SJCRH30 (cell line): ENCODE measurements at regions not wholly inside any gene's neighbourhood (a gene's known extent, or its start where the extent isn't known, plus 50 kb on each side); places are given as distances from the start of the nearest gene placed in this dataset.

Experiments used
- DNase-seq, 2 experiments: peaks; one replicate each; pipeline ENCODE4 v3.0.0-alpha.2; 2015 to 2020
- H3K27ac ChIP-seq: fragments of 250-450 bp; sonication (Bioruptor Pico); 2 replicates; pipeline ENCODE4 v1.5.1; 2020; ENCODE audit warnings: mild to moderate bottlenecking, moderate library complexity
- H3K27me3 ChIP-seq: fragments of 250-450 bp; sonication (Bioruptor Pico); 2 replicates; pipeline ENCODE4 v1.5.1; 2020; ENCODE audit warnings: mild to moderate bottlenecking, moderate library complexity
- H3K36me3 ChIP-seq: fragments of 250-450 bp; sonication (Bioruptor Pico); 2 replicates; pipeline ENCODE4 v1.5.1; 2020; ENCODE audit warnings: mild to moderate bottlenecking, moderate library complexity
- H3K4me1 ChIP-seq: fragments of 250-450 bp; sonication (Bioruptor Pico); 2 replicates; pipeline ENCODE4 v1.5.1; 2020; ENCODE audit warnings: mild to moderate bottlenecking, moderate library complexity
- H3K4me3 ChIP-seq: fragments of 250-450 bp; sonication (Bioruptor Pico); 2 replicates; pipeline ENCODE4 v1.5.1; 2020; ENCODE audit warnings: mild to moderate bottlenecking, moderate library complexity
- H3K9me3 ChIP-seq: fragments of 250-450 bp; sonication (Bioruptor Pico); replicated peaks from 2 replicates; pipeline ENCODE4 v1.5.1; 2020; ENCODE audit warnings: mild to moderate bottlenecking, moderate library complexity

GRCh38 chr18:69239849-69240674 is 160.6 kb upstream of the DOK6 start:
- Histone ChIP-seq H3K9me3 (no peaks in the 10 kb centered on the region), H3K27ac (no peak overlapping the region), H3K4me1 (no peaks in the 10 kb centered on the region), H3K36me3 (no peaks in the 10 kb centered on the region), H3K27me3 (no peaks in the 10 kb centered on the region), H3K4me3 (no peak overlapping the region)
- no peak for DNase-seq

GRCh38 chr18:69246027-69246426 is 154.7 kb upstream of the DOK6 start:
- no peaks in the 10 kb centered on the region for H3K4me1 ChIP-seq
- no peaks in the 10 kb centered on the region for H3K27me3 ChIP-seq
- peak in 1 of 2 experiments; percentile 3 for DNase-seq
- no peak overlapping the region for H3K27ac ChIP-seq
- no peaks in the 10 kb centered on the region for H3K9me3 ChIP-seq
- H3K4me3 ChIP-seq = no peak overlapping the region
- no peaks in the 10 kb centered on the region for H3K36me3 ChIP-seq

GRCh38 chr18:69250305-69251151 is 150.2 kb upstream of the DOK6 start:
- no peak for DNase-seq
- no peaks in the 10 kb centered on the region for H3K9me3 ChIP-seq
- H3K27me3 ChIP-seq = no peaks in the 10 kb centered on the region
- H3K4me3 ChIP-seq = no peak overlapping the region
- H3K36me3 ChIP-seq = no peaks in the 10 kb centered on the region
- no peak overlapping the region for H3K27ac ChIP-seq
- H3K4me1 ChIP-seq = no peaks in the 10 kb centered on the region

GRCh38 chr18:69257861-69258458 is 142.7 kb upstream of the DOK6 start:
- H3K4me3 ChIP-seq = no peak overlapping the region
- no peaks in the 10 kb centered on the region for H3K27me3 ChIP-seq
- no peak for DNase-seq
- H3K9me3 ChIP-seq = no peaks in the 10 kb centered on the region
- H3K4me1 ChIP-seq = no peaks in the 10 kb centered on the region
- H3K36me3 ChIP-seq = no peaks in the 10 kb centered on the region
- no peak overlapping the region for H3K27ac ChIP-seq

- H3K27me3 ChIP-seq = no peaks in the 10 kb centered on the region
- no peak overlapping the region for H3K4me3 ChIP-seq
- H3K4me1 ChIP-seq = no peaks in the 10 kb centered on the region
- no peak for DNase-seq
- no peaks in the 10 kb centered on the region for H3K9me3 ChIP-seq
- no peaks in the 10 kb centered on the region for H3K36me3 ChIP-seq
- no peak overlapping the region for H3K27ac ChIP-seq
These were observed 141.4 kb upstream of the DOK6 start for GRCh38 chr18:69259282-69259681.

GRCh38 chr18:69261406-69261805 is 139.3 kb upstream of the DOK6 start:
- H3K4me1 ChIP-seq = no peaks in the 10 kb centered on the region
- no peak overlapping the region for H3K4me3 ChIP-seq
- no peak overlapping the region for H3K27ac ChIP-seq
- no peak for DNase-seq
- no peaks in the 10 kb centered on the region for H3K27me3 ChIP-seq
- no peaks in the 10 kb centered on the region for H3K36me3 ChIP-seq
- H3K9me3 ChIP-seq = no peaks in the 10 kb centered on the region

- no peak overlapping the region for H3K27ac ChIP-seq
- H3K9me3 ChIP-seq = no peaks in the 10 kb centered on the region
- no peaks in the 10 kb centered on the region for H3K27me3 ChIP-seq
- H3K36me3 ChIP-seq = no peaks in the 10 kb centered on the region
- no peak overlapping the region for H3K4me3 ChIP-seq
- DNase-seq = no peak
- no peaks in the 10 kb centered on the region for H3K4me1 ChIP-seq
These were observed 135.0 kb upstream of the DOK6 start for GRCh38 chr18:69265656-69266055.

GRCh38 chr18:69267895-69268294 is 132.8 kb upstream of the DOK6 start:
- Histone ChIP-seq H3K4me1 (no peaks in the 10 kb centered on the region), H3K27me3 (no peaks in the 10 kb centered on the region), H3K9me3 (no peaks in the 10 kb centered on the region), H3K36me3 (no peaks in the 10 kb centered on the region), H3K27ac (no peak overlapping the region), H3K4me3 (no peak overlapping the region)
- no peak for DNase-seq

- no peak for DNase-seq
- Histone ChIP-seq H3K36me3 (no peaks in the 10 kb centered on the region), H3K4me3 (no peak overlapping the region), H3K9me3 (no peaks in the 10 kb centered on the region), H3K4me1 (no peaks in the 10 kb centered on the region), H3K27me3 (no peaks in the 10 kb centered on the region), H3K27ac (no peak overlapping the region)
These were observed 118.3 kb upstream of the DOK6 start for GRCh38 chr18:69282371-69282770.

- no peak for DNase-seq
- H3K27ac ChIP-seq = no peak overlapping the region
- H3K4me3 ChIP-seq = no peak overlapping the region
- H3K27me3 ChIP-seq = no peaks in the 10 kb centered on the region
- H3K36me3 ChIP-seq = no peaks in the 10 kb centered on the region
- no peaks in the 10 kb centered on the region for H3K4me1 ChIP-seq
- no peaks in the 10 kb centered on the region for H3K9me3 ChIP-seq
These were observed 109.6 kb upstream of the DOK6 start for GRCh38 chr18:69291044-69291443.

GRCh38 chr18:69291755-69292154 is 108.9 kb upstream of the DOK6 start:
- no peak for DNase-seq
- no peaks in the 10 kb centered on the region for H3K4me1 ChIP-seq
- H3K4me3 ChIP-seq = no peak overlapping the region
- no peaks in the 10 kb centered on the region for H3K9me3 ChIP-seq
- H3K36me3 ChIP-seq = no peaks in the 10 kb centered on the region
- H3K27me3 ChIP-seq = no peaks in the 10 kb centered on the region
- H3K27ac ChIP-seq = no peak overlapping the region

- Histone ChIP-seq H3K9me3 (no peaks in the 10 kb centered on the region), H3K4me3 (no peak overlapping the region), H3K4me1 (no peaks in the 10 kb centered on the region), H3K36me3 (no peaks in the 10 kb centered on the region), H3K27me3 (no peaks in the 10 kb centered on the region), H3K27ac (no peak overlapping the region)
- no peak for DNase-seq
These were observed 100.5 kb upstream of the DOK6 start for GRCh38 chr18:69300185-69300584.

- Histone ChIP-seq H3K4me3 (no peak overlapping the region), H3K27me3 (no peaks in the 10 kb centered on the region), H3K9me3 (no peaks in the 10 kb centered on the region), H3K36me3 (no peaks in the 10 kb centered on the region), H3K27ac (no peak overlapping the region), H3K4me1 (no peaks in the 10 kb centered on the region)
- no peak for DNase-seq
These were observed 92.1 kb upstream of the DOK6 start for GRCh38 chr18:69308619-69309018.

- no peaks in the 10 kb centered on the region for H3K36me3 ChIP-seq
- no peaks in the 10 kb centered on the region for H3K4me1 ChIP-seq
- H3K27me3 ChIP-seq = no peaks in the 10 kb centered on the region
- no peak overlapping the region for H3K27ac ChIP-seq
- H3K9me3 ChIP-seq = no peaks in the 10 kb centered on the region
- H3K4me3 ChIP-seq = no peak overlapping the region
- DNase-seq = no peak
These were observed 74.6 kb upstream of the DOK6 start for GRCh38 chr18:69326094-69326493.

- Histone ChIP-seq H3K9me3 (no peaks in the 10 kb centered on the region), H3K4me3 (no peak overlapping the region), H3K27me3 (no peaks in the 10 kb centered on the region), H3K27ac (no peak overlapping the region), H3K4me1 (no peaks in the 10 kb centered on the region), H3K36me3 (no peaks in the 10 kb centered on the region)
- no peak for DNase-seq
These were observed 72.6 kb upstream of the DOK6 start for GRCh38 chr18:69328086-69328485.
